Lower leg skin (tissue), 4 donors: ENCODE measurements at regions not wholly inside any gene's neighbourhood (a gene's known extent, or its start where the extent isn't known, plus 50 kb on each side); places are given as distances from the start of the nearest gene placed in this dataset.
A peak's percentile ranks its signal among the peaks of the same experiment; 100 is the strongest.

Experiments
- DNase-seq, 2 donors: peaks; one replicate each; pipeline ENCODE4 v3.0.0-alpha.2; 2019; ENCODE audit warnings: low spot score in 2 of 2
- H3K4me3 ChIP-seq: fragments of 200-600 bp; sonication (generic); 2 replicates; pipeline ENCODE4 v1.5.1; 2017; ENCODE audit warnings: mild to moderate bottlenecking, low read depth; ENCODE audit not compliant: poor library complexity, severe bottlenecking
- CTCF ChIP-seq, 3 donors: fragments of 450-650 bp; IDR thresholded peaks; one replicate each; pipeline ENCODE4 v1.5.1; 2016; ENCODE audit warnings: antibody characterized with exemption in 3 of 3, mild to moderate bottlenecking in 3 of 3, moderate library complexity in 2 of 3
- POLR2A ChIP-seq, 2 donors: fragments of 450-650 bp; IDR thresholded peaks; one replicate each; pipeline ENCODE4 v1.6.1; 2016 to 2017; ENCODE audit warnings: antibody characterized with exemption in 2 of 2, mild to moderate bottlenecking in 1 of 2, moderate library complexity in 1 of 2
- WGBS, 2 donors: methylation state at CpG; one replicate each; pipeline ENCODE4 v1.1.5; 2018; 5-methylcytosine and 5-hydroxymethylcytosine counted together
- intact Hi-C: fragments of 100-400 bp; cut with DNase I; formaldehyde crosslinking; loops from one replicate; pipeline ENCODE4 v1.15.0; 2023; ENCODE audit warnings: low total_unique reads

DNA sequence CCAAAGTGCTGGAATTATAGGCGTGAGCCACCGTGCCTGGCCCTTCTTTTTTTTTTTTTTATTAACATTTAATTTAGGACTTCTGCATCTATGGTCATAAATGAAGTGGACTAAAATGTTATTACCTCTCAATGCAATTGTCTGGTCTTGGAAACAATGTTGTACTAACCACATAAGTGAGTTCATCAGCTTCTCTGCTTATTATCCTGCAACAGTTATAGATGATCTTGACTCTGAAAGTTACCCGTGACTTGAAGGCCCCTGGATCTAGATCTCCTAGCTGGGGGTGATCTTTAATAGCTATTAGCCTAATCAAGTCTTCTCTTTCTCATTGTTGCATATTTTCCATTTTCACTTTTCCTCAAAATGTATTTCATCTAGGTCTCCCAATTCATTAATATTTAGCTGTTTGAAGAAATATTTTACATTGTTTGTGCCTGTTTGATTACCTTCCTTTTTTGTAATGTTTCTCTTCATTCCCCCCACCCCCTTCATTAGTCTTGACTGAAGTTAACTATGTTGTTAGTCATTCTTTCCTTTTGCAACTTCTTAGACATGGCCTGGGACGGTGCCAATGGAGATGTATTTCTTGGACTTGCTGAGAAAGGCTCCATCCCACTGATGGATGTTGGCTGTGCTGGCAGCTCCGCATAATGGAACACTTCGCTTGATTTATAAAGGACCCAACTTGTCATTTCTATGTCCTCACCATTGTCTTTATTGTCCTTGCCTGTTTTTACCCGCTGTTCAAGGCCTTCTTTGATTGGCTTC is 141.6 kb upstream of the RIOK3 start:
- H3K4me3 ChIP-seq: no peak overlapping the region
- intact Hi-C loops: no loop called here
- DNase-seq: peak in 1 of 2 donors; percentile 17
- TF ChIP-seq POLR2A (IDR thresholded peaks at IDR 0.05): no peak
- no peak for TF ChIP-seq CTCF (IDR thresholded peaks at IDR 0.05)
- 79 to 81% methylated on average over 7 of the region's 7 CpGs for WGBS, 2 donors

DNA sequence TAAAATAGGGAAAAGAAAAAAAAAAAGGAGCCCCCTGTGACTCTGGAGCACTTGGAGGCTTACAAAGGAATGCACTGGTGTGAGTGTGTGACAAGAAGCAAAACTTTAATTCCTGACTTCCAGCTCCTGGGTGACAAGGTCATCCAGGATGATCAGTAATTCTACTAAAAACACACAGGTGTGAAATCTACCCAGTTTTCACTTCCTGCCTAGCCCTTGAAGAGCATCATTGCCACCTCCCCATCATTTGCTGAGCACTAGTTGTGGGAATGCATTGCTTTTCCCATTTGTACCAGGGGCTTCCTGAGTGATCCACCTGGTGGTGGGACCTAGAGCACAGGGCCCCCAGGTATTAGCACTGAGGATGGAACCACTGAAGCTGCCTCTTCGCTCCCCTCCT is 139.7 kb upstream of the RIOK3 start:
- DNase-seq: no peak
- no peak overlapping the region for H3K4me3 ChIP-seq
- WGBS, 2 donors: 100% methylated on average over 1 of the region's 1 CpG
- intact Hi-C loops: no loop called here
- TF ChIP-seq POLR2A (IDR thresholded peaks at IDR 0.05) (no peak), CTCF (IDR thresholded peaks at IDR 0.05) (no peak)

DNA sequence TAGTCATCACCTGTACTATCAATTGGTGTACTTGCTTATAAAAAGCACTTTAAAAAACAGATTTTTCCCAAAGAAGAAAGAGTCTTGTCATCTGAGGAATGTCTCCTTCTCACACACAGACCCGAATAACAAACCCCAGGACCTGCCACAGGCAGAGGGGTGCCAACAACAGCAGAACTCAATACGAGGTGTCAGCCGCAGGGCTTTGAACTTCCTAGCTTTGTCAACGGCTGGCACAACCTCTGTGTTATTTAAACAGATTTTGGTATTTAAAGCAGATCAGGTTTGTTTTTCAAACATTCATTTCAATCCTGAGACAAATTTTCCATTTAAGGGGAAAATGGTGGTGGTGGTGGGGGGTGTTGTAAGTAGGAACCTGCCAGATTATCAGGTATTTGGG is 138.4 kb upstream of the RIOK3 start:
- H3K4me3 ChIP-seq: no peak overlapping the region
- WGBS, 2 donors: 82 to 85% methylated on average over 4 of the region's 4 CpGs
- no peak for DNase-seq
- intact Hi-C loops: no loop called here
- TF ChIP-seq POLR2A (IDR thresholded peaks at IDR 0.05): no peak
- no peak for TF ChIP-seq CTCF (IDR thresholded peaks at IDR 0.05)

DNA sequence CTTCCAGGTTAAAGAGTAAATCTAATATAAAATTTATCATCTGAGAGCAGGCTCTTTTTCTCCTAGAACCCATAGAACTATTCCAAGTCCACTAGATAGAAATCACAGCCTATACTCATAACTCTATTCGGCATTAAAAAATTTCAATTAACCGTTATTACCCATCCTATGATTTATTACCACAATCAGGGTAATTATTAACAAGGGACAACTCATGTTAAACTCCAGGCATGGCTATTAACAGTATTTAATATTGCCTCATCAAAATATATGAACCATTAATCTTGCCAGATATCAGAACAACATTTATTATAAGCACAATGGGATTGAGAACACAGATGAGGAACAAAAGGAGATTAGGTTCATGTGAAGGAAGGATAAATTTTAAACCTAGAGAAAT is 136.8 kb upstream of the RIOK3 start:
- 94% methylated on average over 2 of the region's 2 CpGs for WGBS, 2 donors
- no peak overlapping the region for H3K4me3 ChIP-seq
- DNase-seq: no peak
- TF ChIP-seq CTCF (IDR thresholded peaks at IDR 0.05) (no peak), POLR2A (IDR thresholded peaks at IDR 0.05) (no peak)
- intact Hi-C loops: no loop called here

- no peak for TF ChIP-seq POLR2A (IDR thresholded peaks at IDR 0.05)
- TF ChIP-seq CTCF (IDR thresholded peaks at IDR 0.05): no peak
- no peak overlapping the region for H3K4me3 ChIP-seq
- no peak for DNase-seq
- intact Hi-C loops: no loop called here
These were observed 136.1 kb upstream of the RIOK3 start for GRCh38 chr18:23316988-23317387.
